Activated CD8-positive, alpha-beta memory T cell treated with anti-CD3 and anti-CD28 coated beads for 1 hour (primary cell): ENCODE measurements at regions not wholly inside any gene's neighbourhood (a gene's known extent, or its start where the extent isn't known, plus 50 kb on each side); places are given as distances from the start of the nearest gene placed in this dataset.

Experiments
- DNase-seq, 2 donors: peaks; one replicate each; pipeline ENCODE4 v3.0.0-alpha.2; 2020; ENCODE audit warnings: low read depth in 1 of 2; ENCODE audit errors: extremely low read depth in 1 of 2

DNA sequence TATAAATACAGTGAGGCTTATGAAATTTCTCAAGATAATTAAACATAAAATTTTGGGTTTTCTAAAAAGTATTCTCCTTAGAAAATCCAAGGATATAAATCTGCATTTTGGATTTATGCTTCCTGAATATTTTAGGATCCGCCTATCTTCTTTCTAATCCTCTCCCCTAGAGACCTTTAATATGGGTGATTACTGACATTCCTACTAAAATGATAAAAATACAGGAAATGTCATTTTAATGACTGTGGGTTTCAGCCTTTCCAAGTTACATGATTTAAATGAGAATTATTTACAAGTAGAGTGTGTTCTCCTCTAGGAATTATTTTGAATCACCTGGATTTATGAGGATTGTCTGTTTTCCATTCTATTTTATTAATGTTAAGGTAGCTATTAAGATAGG is 150.4 kb downstream of the C7orf25 start:
- no peak for DNase-seq

DNA sequence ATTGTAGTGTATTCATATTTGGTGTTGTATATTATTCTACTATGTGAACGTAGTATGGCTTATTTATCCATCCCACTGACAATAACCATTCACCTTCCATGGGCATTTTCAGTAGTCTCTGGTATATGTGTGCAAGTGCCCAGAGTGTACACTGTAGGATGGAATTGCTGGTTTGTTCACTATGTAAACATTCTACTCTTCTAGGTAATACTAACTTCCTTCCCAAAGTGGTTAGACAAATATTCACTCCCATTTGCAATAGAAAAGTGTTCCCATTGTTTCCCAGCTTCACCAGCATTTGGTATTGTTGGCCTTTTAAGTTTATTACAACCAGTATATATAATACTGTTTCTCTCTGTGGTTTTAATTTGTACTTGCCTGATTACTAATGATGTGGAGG is 153.7 kb downstream of the C7orf25 start:
- DNase-seq = no peak

DNA sequence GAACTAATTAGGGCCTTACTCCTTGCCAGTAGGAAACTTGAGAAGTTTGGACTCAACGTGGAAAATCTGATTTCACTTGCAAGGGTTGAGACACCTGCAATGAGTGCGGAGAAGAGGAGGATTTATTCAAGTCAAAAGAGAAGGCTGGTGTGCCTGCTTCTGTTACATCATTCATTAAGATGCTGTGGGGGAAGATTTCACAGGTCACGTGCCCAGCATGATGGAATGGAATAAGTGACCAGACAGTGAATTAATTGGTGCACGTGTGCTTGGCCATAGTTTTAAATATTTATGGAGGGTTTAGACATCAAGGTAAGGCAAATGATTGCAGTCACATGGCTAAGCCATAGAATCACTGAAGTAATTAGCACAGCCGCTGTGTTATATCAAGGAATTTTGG is 155.0 kb downstream of the C7orf25 start:
- DNase-seq = no peak

DNA sequence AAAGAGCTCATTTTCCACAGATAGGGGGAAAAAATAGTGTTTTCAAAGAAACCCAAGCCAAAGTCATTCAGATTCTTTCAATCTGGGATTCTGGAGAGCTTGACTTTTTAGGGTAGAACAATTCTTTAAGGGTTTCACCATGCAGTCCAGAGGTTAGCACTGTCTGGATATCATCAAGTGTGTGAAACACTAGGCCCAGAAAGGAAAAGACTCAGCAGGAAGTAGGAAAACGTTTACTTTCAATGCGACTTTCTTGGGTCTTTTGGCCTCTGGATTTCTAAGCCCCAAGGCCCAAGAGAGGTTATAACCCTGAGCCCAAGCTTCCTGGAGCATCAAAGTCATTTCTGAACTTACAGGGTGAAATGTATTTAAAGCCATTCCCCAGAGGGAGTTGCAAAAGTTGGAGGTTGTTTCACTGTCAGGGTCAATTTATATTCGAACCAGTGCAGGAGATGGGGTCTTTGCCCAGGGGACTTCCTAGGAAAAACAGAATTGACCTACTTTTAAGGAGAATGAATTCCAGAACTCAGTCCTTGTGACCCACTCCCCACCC is 158.0 kb downstream of the C7orf25 start:
- no peak for DNase-seq

DNA sequence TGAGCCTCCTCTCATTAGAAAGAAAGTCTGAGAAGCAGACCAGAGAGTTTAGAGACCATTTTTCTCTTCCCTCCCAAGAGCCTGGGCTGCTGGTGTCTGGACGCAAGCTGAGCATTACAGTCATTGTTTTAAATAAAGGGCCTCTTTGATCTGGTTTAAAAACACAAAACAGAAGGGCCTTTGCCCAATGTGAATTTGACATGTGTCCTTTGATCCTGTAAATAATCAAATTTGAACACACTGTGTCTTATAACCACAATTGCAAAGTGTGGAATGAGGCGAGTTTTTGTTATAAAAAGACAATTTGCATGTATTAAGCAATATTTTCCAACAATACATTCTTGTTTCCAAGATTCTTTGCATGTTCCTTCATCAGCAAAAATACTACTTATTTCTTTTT is 158.5 kb downstream of the C7orf25 start:
- no peak for DNase-seq

DNA sequence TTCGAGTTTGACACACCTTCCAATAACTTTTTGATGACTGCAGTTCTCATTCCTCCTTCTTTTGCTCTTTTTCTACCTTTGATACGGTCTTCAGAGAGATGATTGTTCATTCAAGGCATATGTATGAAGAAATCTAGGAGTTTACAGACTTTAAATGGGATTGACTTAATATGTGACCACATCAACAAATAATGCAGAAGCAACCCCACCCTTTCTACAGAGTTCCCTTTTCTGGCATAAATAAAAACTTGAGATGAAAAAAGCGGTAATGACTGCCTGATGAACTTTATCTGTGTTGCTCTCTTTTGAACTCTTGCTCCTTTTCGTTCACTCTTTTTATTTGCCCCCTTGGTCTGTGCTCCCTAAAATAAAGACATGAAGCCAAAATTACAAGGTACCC is 161.7 kb downstream of the C7orf25 start:
- DNase-seq = no peak

DNA sequence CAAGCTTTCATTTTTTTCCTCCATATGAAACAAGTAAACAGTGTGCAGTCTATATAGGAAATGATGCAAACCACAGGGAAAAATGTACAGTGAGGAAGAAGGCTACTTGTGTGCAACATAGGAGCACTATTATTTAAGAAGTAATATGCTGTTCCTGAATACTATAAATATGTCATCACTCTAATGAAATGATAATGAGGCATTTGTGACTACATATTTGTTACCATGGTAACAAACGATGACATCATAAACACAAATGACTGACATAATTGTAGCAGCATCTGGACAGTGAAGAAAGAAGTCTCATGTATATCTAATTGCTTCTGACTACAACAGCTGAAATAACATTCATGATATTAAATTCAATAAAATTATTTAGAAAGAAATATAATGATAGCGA is 164.8 kb downstream of the C7orf25 start:
- no peak for DNase-seq

DNA sequence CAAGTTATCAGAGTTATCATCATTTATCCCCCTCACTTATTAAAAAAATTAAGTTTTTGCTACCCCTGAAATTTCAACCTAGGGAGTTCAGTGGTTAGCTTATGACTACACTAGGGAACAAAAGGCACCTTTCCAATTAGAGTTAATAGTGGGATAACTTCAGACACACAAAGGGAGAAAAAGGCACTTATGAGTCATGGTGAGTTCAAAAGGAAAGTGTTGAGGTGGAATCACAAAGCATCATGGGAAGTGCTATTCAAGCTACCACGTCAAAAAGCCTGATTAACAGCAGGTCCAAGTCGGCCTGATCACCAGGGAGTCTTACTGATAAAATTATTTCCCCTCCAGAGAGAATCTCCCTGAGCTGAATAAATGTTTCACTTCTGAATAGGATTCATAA is 165.7 kb downstream of the C7orf25 start:
- no peak for DNase-seq

DNA sequence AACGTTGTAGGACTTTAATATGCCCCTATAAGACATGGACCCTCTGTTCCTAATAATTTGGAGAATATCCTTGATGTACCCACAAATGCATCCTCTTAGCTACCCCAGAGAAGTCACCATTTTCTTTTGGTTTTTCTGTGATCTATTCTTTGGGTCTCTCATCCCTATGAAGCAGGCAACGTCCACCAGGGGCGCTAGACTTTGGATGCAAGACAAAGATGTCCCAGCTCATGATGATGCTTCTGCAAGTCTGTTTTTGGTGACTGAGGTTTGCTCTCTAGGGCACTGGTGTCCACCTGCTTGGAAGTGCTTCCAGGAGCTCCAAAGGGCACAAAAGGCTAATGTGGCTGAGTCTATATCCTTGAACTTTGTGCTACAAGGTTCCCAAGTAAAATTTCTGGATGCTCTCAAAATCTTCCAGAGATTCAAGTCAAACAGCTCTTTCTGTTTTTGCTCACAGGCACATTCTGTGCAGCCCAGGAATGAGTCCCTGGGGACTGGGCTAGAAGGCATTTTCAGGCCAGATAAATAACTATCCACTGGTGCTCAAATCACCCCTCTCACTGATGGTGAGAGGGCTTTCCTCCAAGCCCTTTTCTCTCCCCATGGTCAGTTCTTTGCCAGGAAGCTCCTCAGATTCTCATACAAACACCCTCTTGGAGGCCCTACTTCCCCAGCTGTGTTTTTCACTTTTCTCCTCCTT is 166.4 kb downstream of the C7orf25 start:
- DNase-seq = peak in 1 of 2 donors; percentile 3

DNA sequence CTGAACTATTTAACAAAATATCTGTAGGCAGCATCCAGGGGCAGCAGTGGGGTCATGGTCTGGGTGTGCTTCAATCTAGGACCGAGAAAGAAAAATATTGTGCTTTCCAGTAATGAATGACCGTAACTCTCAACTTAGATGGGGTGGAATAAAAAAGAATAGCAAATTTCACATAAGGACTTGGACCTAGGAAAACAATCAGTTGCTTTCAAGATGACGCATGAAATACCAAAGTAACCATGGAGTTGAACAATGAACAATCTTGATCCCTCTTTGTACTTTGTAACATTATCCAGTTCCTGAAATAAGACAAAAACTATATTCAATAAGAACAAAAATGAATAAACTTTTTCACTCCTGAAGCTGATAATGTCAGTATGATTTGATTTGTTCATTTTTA is 167.1 kb downstream of the C7orf25 start:
- no peak for DNase-seq

DNA sequence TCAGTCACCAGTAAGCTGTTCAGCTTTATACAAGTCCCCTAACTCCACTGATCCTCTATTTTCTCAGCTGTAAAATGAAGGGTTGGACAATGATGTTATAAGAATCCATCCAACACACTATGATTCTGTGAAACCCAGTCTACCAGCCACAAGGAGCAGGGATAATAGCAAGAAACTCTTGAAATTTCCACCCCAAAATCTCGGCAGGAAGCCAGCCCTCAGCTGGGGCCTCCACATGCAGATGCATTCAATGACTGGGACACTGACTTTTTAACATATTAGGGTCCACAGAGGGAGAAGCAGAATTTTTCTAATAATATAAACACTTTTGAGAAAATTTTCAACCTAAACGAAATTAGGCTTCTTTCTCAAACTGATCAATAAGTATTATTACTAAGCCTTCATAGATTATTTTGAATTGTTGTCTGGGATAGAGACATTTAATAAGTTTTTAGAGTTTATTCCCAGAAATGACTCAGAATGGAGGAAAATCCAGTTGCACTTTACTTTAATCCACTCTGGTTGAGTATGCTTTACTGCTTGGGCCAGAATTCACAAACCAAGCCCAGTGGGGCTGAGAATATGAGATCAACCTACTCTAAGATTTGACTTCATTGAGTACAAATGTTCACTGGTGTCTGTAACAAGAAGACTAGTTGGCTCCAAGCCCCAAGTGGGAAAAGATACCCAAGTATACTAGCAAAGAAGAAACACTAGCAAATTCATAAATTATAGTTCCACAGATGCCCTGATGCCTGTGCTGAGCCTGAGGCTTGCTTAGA is 168.6 kb downstream of the C7orf25 start:
- DNase-seq = no peak

DNA sequence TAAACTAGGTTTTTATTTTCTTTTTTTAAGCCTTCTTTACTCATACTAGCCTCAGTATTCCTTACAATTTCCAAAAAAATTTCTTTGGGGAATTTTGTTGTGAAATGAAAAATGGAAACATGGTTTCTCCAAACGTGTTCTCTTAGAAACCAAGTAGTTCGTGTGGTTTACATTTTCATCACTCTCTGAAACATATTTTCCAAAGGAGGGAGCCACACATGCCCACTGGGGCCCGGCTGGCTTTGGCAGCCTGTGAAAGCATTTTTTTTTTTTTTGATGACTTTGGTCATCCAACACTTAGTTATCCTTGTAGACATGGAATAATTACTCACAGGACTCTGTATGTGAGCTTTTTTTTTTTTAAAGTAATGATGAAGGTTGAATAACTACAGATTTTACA is 169.6 kb downstream of the C7orf25 start:
- no peak for DNase-seq

DNA sequence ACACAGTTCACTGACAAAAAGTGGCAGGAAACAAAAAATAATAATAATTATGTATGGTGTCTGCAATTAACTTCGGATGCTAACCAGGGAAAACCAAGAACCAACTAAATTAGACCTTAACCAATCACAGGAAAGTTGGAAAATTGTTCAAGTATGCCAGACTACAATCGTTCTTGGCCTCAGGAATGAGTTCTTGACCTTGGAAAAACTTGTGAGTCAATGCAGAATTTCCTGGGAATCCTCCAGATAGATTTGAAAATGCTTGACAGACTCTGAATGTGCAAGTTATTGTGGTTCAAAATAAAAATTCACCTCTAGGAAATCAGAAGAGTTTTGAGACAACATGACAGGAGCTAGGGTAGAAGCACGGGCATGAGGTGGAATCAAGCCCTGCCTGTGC is 171.5 kb downstream of the C7orf25 start:
- DNase-seq = no peak

DNA sequence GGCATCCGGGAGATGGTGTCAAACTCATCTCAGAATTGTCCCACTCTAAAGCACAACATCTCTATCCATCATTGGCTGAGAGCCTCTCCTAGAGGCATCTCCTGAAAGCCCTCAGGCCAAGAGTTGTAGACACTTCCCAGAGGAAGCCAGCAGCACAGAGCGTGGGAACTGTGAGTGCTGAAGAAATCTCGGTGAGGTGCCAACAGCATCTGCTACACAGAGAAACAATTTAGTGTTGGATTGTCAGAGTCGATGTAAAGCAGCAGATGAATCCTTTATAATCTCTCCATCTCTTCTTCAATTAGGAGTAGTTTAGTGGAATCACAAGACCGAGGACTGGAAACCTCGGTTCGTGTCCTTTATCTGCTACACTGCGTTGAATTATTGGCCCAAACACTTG is 172.2 kb downstream of the C7orf25 start:
- no peak for DNase-seq

DNA sequence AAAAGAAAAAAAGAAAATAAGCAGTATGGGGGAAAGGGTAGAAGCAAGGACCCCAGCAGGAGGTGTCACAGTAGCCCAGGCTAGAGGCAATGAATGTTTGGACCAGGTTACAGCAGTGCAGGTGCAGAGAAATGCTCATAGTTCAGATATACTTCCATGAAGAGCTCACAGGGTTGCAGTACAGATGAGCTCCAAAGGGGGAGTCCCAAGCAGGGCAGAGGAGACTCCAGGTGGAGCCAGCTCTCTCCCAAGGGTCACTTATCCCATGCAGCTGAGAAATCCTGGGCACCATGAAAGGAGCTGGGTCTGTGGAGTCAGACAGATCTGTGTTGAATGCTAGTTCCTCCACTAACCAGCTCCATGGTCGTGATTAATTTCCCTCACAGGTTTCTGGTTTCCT is 174.9 kb downstream of the C7orf25 start:
- DNase-seq = no peak

DNA sequence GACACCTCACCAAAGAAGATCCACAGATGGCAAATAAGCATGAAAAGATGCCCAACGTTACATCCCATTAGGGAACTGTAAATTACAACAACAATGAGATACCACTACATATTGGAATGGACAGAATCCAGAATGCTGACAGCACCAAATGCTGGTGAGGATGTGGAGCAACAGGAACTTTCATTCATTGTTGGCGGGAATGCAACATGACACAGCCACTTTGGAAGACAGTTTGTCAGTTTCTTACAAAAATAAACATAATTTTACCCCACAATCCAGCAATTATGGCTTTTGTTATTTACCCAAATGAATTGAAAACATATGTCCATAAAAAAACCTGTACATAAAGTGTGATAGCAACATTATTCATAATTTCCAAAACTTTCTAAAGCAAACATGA is 176.8 kb downstream of the C7orf25 start:
- no peak for DNase-seq

DNA sequence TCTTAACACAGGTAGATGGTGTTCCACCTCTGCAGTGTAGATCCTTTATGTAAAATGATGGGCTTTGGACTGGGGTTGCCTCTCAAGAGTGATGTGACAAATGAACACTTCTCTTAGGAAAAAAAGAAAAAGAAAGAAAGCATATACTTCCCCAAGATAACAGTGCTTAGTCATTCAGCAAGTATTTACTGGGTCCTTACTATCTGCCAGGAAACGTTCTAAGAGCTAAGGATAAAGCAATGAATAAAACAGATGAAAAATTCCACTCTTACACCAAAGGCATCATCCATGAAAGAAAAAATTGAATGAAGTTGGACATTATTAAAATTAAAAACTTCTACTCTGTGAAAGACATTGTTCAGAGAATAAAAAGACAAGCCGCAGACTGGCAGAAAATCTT is 177.3 kb downstream of the C7orf25 start:
- no peak for DNase-seq

DNA sequence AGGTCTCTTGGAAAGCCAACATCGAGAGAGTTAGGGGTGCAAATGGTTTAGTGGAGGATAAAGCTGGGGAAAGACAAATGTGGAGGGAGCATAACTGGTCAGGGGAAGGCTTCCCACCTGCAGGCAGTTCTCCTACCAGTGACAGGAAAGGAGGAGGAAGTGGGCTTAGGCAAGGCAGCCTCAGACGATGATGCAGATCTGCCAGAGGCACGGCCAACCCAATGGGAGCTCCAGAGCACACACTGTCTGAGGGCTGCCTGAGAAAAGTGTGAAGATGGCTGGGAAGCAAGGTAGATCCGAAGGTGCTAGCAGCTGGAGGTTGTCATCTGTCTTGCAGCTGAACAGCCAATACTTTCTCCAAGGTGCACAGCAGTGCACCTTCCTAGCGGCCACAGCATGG is 178.8 kb downstream of the C7orf25 start:
- DNase-seq = no peak

DNA sequence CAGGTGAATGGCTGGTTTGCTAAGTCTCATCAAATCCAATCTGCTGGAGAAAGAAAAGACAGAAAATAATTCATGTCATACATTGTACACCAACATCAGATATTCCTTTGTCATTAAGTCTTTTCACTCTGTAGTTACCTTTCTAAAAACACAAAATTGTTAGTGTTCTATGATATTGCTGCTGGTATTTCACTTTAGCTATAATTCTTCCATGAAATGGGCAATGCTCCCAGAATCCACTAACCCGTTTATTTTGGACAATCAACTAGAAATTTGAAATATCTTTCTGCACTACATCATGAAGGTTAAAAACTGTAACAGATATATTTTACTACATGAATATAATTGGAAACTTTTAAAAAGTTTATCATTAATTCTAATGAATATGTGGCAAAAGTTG is 181.3 kb downstream of the C7orf25 start:
- DNase-seq = no peak

DNA sequence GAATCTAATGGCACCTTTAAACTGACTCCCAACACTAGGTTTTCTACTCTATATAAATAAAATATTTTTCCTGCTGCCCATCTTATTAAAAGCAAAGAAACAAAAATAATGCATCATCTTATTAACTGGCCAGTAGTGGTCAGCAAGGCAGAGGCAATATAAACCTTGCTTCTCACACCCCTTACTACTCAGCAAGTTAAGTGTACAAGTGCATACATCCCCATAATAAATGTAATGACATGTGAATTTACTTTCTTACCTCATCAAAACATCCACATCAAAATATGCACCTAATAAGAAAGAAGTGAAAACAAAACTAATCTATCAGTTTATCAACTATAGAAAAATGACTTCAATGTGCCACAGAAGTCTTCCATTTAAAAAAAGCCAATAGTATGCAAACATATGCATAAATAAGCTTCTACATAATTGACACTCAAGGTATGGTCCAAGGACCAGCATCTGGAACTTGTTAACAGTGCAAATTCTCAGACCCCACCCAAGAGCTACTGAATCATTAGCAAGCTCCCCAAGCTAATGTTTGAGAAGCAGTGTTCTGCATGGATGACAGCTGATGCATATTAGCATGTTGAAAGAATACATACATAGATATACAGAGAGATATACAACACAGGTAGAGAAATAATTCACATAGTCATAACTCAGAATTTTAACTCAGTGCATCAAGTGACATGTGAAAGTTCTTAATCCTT is 182.7 kb downstream of the C7orf25 start:
- DNase-seq = no peak

DNA sequence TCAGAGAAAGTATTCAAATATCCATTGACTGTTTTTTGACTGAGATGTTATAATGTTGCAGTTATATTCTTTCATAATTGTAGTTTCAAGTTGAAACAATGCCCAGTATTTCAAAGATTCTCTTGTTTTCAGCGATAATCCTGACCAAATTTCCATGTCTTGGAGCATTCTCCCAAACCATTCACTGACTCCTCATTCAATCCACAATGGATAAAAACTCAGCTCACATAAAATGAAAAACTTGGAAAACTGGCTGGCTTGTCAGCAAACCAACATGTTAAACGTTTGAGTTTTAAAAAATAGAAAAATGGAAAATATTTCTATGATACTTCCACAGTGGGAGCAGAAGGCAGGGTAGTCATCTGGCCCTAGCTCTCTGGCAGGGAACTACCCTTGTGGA is 184.4 kb downstream of the C7orf25 start:
- DNase-seq = no peak
